Endothelial cell of umbilical vein (primary cell): ENCODE measurements at regions not wholly inside any gene's neighbourhood (a gene's known extent, or its start where the extent isn't known, plus 50 kb on each side); places are given as distances from the start of the nearest gene placed in this dataset.
"Not testable (repeated sequence)": the region's sequence is repeated elsewhere in the genome, so short reads cannot be mapped to it uniquely, and the experiment has no call there.

Experiments
- BruUV-seq: library from RNA; stranded (reverse); fragments of 400-500 nt; replicated peaks from 2 replicates; lab custom pipeline; 2021; lab: Mats Ljungman, UMichigan
- CTCF ChIA-PET: fragments of 300-600, 350-600 bp; sonication (Branson Sonifier 250); formaldehyde crosslinking; loops from one replicate; lab custom pipeline; 2021; ENCODE audit warnings: antibody characterized with exemption, inconsistent platforms; lab: Charles Lee
- POLR2A ChIA-PET: fragments of 300-600, 350-600 bp; sonication (Branson Sonifier 250); formaldehyde crosslinking; loops from one replicate; lab custom pipeline; 2021; ENCODE audit warnings: antibody characterized with exemption, inconsistent platforms; lab: Charles Lee
- DNase-seq: peaks from one replicate; pipeline ENCODE4 v3.0.0-alpha.2; 2011; ENCODE audit warnings: low read depth, low spot score
- FAIRE-seq: peaks from 2 replicates; lab custom pipeline; 2011; peaks lifted over from hg19 to GRCh38; lab: Jason Lieb, UNC
- H2AFZ ChIP-seq: 2 replicates; pipeline ENCODE4 v1.6.0; 2012; ENCODE audit warnings: low read depth, low read length, control low read depth, inconsistent platforms
- H3K27ac ChIP-seq: 2 replicates; pipeline ENCODE4 v1.5.1; 2011; ENCODE audit warnings: low read depth, mild to moderate bottlenecking, control low read depth, low read length, moderate library complexity; ENCODE audit not compliant: insufficient read depth
- H3K27me3 ChIP-seq, 2 experiments: 2 replicates each; pipeline versions ENCODE4 v1.6.0 to v1.6.1; 2011; ENCODE audit warnings: low read length in 2 of 2, mixed read lengths in 1 of 2; ENCODE audit not compliant: control insufficient read depth in 2 of 2, insufficient read depth in 2 of 2
- H3K36me3 ChIP-seq, 2 experiments: 2 replicates in 1 of 2; 3 replicates in 1 of 2; pipeline ENCODE4 v1.5.1; 2011; ENCODE audit warnings: low read length in 2 of 2, mild to moderate bottlenecking in 1 of 2, moderate library complexity in 1 of 2; ENCODE audit not compliant: control insufficient read depth in 2 of 2, insufficient read depth in 2 of 2; ENCODE audit errors: extremely low read depth in 1 of 2
- H3K4me1 ChIP-seq: 3 replicates; pipeline ENCODE4 v1.5.1; 2011; ENCODE audit warnings: mild to moderate bottlenecking, low read length; ENCODE audit not compliant: control insufficient read depth, insufficient read depth; ENCODE audit errors: extremely low read depth
- H3K4me2 ChIP-seq: 2 replicates; pipeline ENCODE4 v1.6.1; 2011; ENCODE audit warnings: low read length, control low read depth, mixed read lengths; ENCODE audit not compliant: insufficient read depth
- H3K4me3 ChIP-seq, 3 experiments: fragments of 200-600 bp in 1 of 3; sonication (generic), shearing (Covaris generic) in 1 of 3; replicated peaks in 1 of 3; 2 replicates each; pipeline ENCODE4 v1.5.1; 2011 to 2016; ENCODE audit warnings: control low read depth in 3 of 3, low read length in 3 of 3, mild to moderate bottlenecking in 2 of 3, inconsistent platforms in 1 of 3, low read depth in 1 of 3, moderate library complexity in 1 of 3; ENCODE audit not compliant: insufficient read depth in 1 of 3
- H3K79me2 ChIP-seq: 2 replicates; pipeline ENCODE4 v1.6.0; 2012; ENCODE audit warnings: low read length, inconsistent platforms; ENCODE audit not compliant: control insufficient read depth, insufficient read depth
- H3K9ac ChIP-seq: replicated peaks from 2 replicates; pipeline ENCODE3; 2011; ENCODE audit warnings: low read length, control low read depth; ENCODE audit not compliant: insufficient read depth; ENCODE audit errors: extremely low read depth
- H3K9me1 ChIP-seq: replicated peaks from 3 replicates; pipeline ENCODE4 v1.6.0; 2011; ENCODE audit warnings: mild to moderate bottlenecking, low read length; ENCODE audit not compliant: control insufficient read depth, insufficient read depth; ENCODE audit errors: extremely low read depth
- H3K9me3 ChIP-seq: replicated peaks from 2 replicates; pipeline ENCODE4 v1.5.1; 2012; ENCODE audit warnings: low read length, inconsistent platforms; ENCODE audit not compliant: control insufficient read depth, insufficient read depth
- H4K20me1 ChIP-seq: replicated peaks from 2 replicates; pipeline ENCODE3; 2011; ENCODE audit warnings: mild to moderate bottlenecking, low read length; ENCODE audit not compliant: control insufficient read depth, insufficient read depth; ENCODE audit errors: extremely low read depth
- MYC ChIP-seq: IDR thresholded peaks from one replicate; pipeline ENCODE4 v1.6.1; 2011; ENCODE audit warnings: mild to moderate bottlenecking, low read depth, low read length
- POLR2A ChIP-seq: IDR thresholded peaks from 2 replicates; pipeline ENCODE4 v1.6.1; 2012; ENCODE audit warnings: low read depth, mild to moderate bottlenecking, control low read depth, low read length
- dilution Hi-C: fragments of 300-500 bp; cut with MboI; formaldehyde crosslinking; loops from one replicate; pipeline ENCODE4 v1.15.0; 2019; ENCODE audit warnings: low sequenced_read_pairs; ENCODE audit not compliant: extremely low pct_ligation_motif_present
- intact Hi-C: fragments of 100-400 bp; cut with micrococcal nuclease; formaldehyde crosslinking; loops from one replicate; pipeline ENCODE4 v1.10.0; 2022

DNA sequence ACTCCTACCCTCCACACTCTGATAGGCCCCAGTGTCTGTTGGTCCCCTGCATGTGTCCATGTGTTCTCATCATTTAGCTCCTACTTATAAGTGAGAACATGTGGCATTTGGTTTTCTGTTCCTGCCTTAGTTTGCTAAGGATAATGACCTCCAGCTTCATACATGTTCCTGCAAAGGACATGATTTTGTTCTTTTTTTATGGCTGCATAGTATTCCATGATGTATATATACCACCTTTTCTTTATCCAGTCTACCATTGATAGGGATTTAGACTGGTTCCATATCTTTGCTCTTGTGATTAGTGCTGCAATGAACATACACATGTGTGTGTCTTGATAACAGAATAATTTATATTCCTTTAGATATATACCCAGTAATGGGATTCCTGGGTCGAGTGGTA, 67.9 kb downstream of the MSX2 start:
- FAIRE-seq, intact Hi-C loops, H3K4me3 ChIP-seq, H3K4me1 ChIP-seq, H3K9me3 ChIP-seq, H3K79me2 ChIP-seq, H3K4me2 ChIP-seq, POLR2A ChIA-PET, H3K27ac ChIP-seq, H3K27me3 ChIP-seq, DNase-seq, H3K9ac ChIP-seq, H2AFZ ChIP-seq, H4K20me1 ChIP-seq, BruUV-seq, dilution Hi-C loops, H3K36me3 ChIP-seq, H3K9me1 ChIP-seq: not testable (repeated sequence)
- CTCF ChIA-PET = interaction anchor here (3.6 kb wide), 1 partner anchor 372 kb away, joined by 72 read pairs; no protein-coding TSS in a partner anchor

DNA sequence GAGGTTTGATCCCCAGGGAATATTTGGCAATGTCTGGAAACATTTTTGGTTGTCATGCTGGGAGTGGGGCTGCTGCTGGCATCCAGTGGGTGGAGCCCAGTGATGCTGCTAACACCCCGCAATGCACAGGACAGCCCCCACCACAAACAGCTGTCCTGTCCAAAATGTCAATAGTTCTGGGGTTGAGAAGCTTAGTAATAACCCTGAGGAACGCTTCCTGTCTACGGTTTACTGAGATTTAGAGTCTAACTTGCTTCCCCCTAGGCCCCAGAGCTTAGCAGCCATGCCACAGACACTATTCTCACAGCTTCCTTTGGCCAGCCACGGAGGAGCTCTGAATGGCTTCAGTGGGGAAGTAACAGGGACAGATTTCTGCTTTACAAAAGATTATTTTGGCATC, 66.5 kb downstream of the MSX2 start:
- Histone ChIP-seq H3K27me3 (no peaks in the 10 kb centered on the region), H3K9me3 (peaks cover 2% of the 10 kb centered on the region), H3K9me1 (no peaks in the 10 kb centered on the region), H3K36me3 (no peaks in the 10 kb centered on the region), H2AFZ (no peak overlapping the region), H3K27ac (no peak overlapping the region), H3K4me1 (no peaks in the 10 kb centered on the region), H3K9ac (no peak overlapping the region), H3K79me2 (no peaks in the 10 kb centered on the region), H3K4me2 (no peak overlapping the region), H3K4me3 (no peak overlapping the region), H4K20me1 (no peaks in the 10 kb centered on the region)
- POLR2A ChIA-PET = no interaction called here
- no peak for TF ChIP-seq MYC
- TF ChIP-seq POLR2A = no peak
- BruUV-seq = no TSS peak
- CTCF ChIA-PET = interaction anchor here (0.9 kb wide), 1 partner anchor 371 kb away, joined by 3 read pairs; no protein-coding TSS in a partner anchor
- DNase-seq = no peak
- dilution Hi-C loops = no loop called here
- intact Hi-C loops = no loop called here
- no peak for FAIRE-seq
